Fibroblast of gingiva (primary cell): ENCODE measurements at regions not wholly inside any gene's neighbourhood (a gene's known extent, or its start where the extent isn't known, plus 50 kb on each side); places are given as distances from the start of the nearest gene placed in this dataset.
"Not testable (repeated sequence)": the region's sequence is repeated elsewhere in the genome, so short reads cannot be mapped to it uniquely, and the experiment has no call there.

Source experiments
- DNase-seq: peaks from one replicate; pipeline ENCODE4 v3.0.0-alpha.2; 2011; ENCODE audit warnings: low read depth

- DNase-seq = no peak
These were observed 1647.4 kb upstream of the CDH9 start for GRCh38 chr5:28685794-28686193.

- DNase-seq = no peak
These were observed 1640.5 kb upstream of the CDH9 start for GRCh38 chr5:28678899-28679298.

GRCh38 chr5:28666110-28666509 is 1627.7 kb upstream of the CDH9 start:
- no peak for DNase-seq

GRCh38 chr5:28648108-28648507 is 1609.7 kb upstream of the CDH9 start:
- no peak for DNase-seq

GRCh38 chr5:28632607-28633006 is 1594.2 kb upstream of the CDH9 start:
- DNase-seq = no peak

- no peak for DNase-seq
These were observed 1565.5 kb upstream of the CDH9 start for GRCh38 chr5:28603869-28604268.

- DNase-seq = no peak
These were observed 1564.0 kb upstream of the CDH9 start for GRCh38 chr5:28602429-28602828.

GRCh38 chr5:28596707-28597106 is 1558.3 kb upstream of the CDH9 start:
- DNase-seq = not testable (repeated sequence)

- peak; percentile 30 for DNase-seq
These were observed 1542.2 kb upstream of the CDH9 start for GRCh38 chr5:28580616-28581015.

DNA sequence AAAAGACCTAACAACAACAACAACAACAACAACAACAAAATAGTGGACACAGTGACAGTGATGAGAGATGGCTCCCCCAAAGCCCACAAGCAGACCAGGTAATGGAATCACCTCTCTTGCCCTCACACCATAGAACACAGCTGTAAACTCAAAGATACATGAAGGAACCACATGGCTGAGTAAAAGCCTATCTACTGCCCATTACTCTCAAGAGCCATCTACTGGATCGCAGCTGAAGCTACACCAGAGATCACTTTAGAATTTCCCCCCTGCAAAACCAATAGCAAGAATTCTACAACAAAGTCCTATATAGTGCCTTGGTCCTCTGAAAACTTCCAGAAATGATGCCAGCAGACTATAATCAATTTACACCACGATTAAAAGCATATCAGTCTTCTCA is 1537.6 kb upstream of the CDH9 start:
- no peak for DNase-seq

GRCh38 chr5:28575368-28575767 is 1537.0 kb upstream of the CDH9 start:
- no peak for DNase-seq

- DNase-seq = no peak
These were observed 1536.2 kb upstream of the CDH9 start for GRCh38 chr5:28574606-28575005.

GRCh38 chr5:28567048-28567447 is 1528.7 kb upstream of the CDH9 start:
- DNase-seq = no peak

DNA sequence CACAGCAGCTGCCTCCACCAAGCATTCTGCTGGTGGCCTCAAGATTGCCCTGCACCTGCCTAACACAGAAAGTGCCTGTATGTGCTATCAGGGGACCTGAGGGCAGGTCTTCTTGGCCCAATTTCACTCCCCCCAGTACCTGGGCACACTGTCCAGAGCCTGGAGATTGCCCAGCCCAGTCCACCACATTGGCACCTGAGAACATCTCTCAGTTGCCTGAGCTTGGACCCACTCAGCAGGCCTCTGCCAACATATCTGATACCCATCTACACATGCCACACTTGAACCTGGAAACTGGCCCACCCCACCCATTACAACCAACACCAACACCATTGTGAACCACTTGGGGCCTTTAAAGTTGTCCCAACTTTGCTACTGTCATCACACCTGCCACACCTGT is 1523.1 kb upstream of the CDH9 start:
- DNase-seq = no peak

DNA sequence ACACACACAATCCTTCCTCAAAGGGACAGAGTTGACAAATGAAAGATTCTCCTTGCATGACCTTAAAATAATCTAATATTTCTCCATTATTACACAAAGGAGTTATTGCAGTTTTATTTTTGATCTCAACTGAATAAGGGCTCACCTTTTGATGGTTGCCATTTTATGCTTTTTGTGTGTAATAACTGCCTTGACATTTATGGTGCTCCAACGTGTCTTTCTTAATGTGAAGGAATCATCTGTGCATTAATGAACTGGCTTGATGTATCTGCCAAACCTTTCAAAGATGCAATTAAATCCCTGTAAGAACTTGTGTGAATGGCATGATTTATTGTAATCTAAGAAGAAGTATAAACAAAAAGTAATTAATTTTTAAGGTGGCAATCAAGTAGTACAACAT is 1519.8 kb upstream of the CDH9 start:
- DNase-seq = no peak

- no peak for DNase-seq
These were observed 1518.7 kb upstream of the CDH9 start for GRCh38 chr5:28557114-28557513.

- DNase-seq = no peak
These were observed 1511.2 kb upstream of the CDH9 start for GRCh38 chr5:28549588-28549987.

DNA sequence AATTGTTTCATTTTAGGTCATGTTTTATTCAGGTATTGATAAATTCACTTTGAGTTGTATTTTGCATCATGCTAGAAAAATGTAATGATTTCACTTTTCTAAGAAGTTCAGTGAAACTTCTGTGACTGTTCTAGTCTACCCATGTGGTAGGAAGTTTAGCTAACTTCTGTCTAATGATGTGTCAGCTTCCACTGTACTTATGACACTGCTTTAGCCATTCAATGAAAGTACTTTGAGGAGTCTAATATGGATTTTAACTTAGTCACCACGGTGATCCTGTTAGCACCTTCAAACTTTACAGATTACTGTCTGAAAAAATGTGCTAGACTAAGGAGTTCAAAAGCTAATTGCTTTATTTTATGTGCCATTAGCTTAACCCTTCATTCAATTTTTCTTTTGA is 1510.5 kb upstream of the CDH9 start:
- no peak for DNase-seq

- no peak for DNase-seq
These were observed 1506.1 kb upstream of the CDH9 start for GRCh38 chr5:28544501-28544900.

DNA sequence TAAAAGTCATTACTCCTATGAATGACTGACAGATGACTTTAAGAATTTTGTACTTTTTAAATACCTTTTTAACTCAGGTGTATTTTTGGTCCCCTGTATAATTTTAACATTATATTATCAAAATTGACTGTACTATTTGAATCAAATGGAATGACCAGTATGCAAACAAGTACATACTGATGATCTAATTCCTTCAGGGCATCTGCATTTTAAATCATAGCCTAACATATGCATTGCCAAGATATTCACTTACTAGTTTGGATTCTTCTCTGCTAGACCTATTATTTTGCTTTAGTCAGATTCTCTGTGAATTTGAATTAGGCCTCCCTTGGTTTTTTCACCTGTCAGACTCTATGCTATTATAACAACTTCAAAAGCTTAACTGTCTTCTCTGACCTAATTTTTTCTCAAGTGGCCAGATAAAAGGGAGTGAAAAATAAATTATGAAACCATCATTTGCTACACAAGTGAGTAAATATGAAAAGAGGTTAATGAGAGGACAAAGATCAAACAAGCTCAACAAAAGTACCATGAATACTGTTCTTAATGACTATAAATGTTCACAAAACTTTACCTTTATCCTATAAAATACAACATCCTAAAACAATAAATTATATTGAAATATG is 1505.2 kb upstream of the CDH9 start:
- DNase-seq = no peak

GRCh38 chr5:28542987-28543386 is 1504.6 kb upstream of the CDH9 start:
- DNase-seq = peak; percentile 60

DNA sequence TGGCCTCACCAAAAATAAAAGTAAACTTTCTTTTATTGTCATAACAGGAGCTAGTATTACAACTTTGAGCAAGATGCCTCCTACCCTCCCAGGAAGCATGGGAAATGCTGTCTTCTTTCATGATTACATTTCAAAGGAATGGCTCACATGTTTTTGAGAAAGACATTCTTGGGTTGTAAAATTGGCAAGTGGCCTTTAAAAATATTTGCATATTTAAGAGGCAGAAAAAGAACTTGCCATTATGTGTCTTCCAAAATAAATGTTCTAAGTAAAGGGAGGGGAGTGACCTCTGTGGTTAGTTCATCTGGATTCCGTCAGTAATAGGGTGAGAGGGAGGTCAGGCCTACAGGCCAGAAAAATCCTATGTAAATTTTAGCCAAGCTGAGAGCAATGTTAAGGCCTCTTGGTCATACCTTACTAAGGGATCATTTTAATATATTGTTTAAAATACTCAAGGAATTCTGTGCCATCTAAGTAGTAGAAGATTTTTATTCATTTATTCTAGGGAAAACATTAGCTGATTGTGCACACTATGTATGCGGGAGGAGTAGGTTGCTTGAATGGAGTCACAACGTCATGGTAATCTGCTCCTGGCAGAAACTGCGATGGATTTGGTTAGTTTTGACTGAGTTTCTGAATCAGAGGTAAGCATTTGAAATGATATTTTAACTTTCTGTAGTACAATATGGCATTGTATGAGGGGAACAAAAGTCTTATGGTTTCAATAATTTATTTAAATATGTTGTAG is 1485.7 kb upstream of the CDH9 start:
- DNase-seq = peak; percentile 82

- DNase-seq = no peak
These were observed 1485.0 kb upstream of the CDH9 start for GRCh38 chr5:28523416-28523815.

GRCh38 chr5:28517691-28518090 is 1479.3 kb upstream of the CDH9 start:
- DNase-seq = no peak
